ENCODE measurements at regions not wholly inside any gene's neighbourhood (a gene's known extent, or its start where the extent isn't known, plus 50 kb on each side); places are given as distances from the start of the nearest gene placed in this dataset.
"Not testable (repeated sequence)": the region's sequence is repeated elsewhere in the genome, so short reads cannot be mapped to it uniquely, and the experiment has no call there.

DNA sequence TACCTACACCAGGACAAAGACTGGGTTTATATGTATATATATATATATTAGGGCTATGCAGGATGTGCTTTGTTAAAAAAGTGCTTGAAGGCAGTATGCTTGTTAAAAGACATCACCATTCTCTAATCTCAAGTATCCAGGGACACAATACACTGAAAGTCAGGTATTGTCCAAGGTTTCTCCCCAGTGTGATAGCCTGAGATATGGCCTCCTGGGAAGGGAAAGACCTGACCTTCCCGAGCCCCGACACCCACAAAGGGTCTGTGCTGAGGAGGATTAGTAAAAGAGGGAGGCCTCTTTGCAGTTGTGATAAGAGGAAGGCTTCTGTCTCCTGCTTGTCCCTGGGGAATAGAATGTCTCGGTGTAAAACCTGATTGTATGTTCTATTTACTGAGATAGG, 156.9 kb downstream of the GPX5 start:
- Mint-ChIP-seq H3K9me3 (ENCODE audit: unreplicated experiment) (no peaks in the 10 kb centered on the region), H3K27me3 (ENCODE audit: unreplicated experiment) (no peaks in the 10 kb centered on the region), H3K4me1 (ENCODE audit: low read depth, unreplicated experiment) (peaks cover 12% of the 10 kb centered on the region), H3K4me3 (ENCODE audit: unreplicated experiment) (peak overlapping the region; percentile 22), H3K36me3 (ENCODE audit: unreplicated experiment) (no peaks in the 10 kb centered on the region), H3K27ac (ENCODE audit: unreplicated experiment) (no peak overlapping the region)
- DNase-seq, result no peak
- TF ChIP-seq, protein P1, sequence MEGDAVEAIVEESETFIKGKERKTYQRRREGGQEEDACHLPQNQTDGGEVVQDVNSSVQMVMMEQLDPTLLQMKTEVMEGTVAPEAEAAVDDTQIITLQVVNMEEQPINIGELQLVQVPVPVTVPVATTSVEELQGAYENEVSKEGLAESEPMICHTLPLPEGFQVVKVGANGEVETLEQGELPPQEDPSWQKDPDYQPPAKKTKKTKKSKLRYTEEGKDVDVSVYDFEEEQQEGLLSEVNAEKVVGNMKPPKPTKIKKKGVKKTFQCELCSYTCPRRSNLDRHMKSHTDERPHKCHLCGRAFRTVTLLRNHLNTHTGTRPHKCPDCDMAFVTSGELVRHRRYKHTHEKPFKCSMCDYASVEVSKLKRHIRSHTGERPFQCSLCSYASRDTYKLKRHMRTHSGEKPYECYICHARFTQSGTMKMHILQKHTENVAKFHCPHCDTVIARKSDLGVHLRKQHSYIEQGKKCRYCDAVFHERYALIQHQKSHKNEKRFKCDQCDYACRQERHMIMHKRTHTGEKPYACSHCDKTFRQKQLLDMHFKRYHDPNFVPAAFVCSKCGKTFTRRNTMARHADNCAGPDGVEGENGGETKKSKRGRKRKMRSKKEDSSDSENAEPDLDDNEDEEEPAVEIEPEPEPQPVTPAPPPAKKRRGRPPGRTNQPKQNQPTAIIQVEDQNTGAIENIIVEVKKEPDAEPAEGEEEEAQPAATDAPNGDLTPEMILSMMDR (IDR thresholded peaks at IDR 0.05; ENCODE audit: partially characterized antibody, unreplicated experiment), result no peak

- H3K36me3 Mint-ChIP-seq (ENCODE audit: unreplicated experiment); H3K27ac Mint-ChIP-seq (ENCODE audit: unreplicated experiment); H3K27me3 Mint-ChIP-seq (ENCODE audit: unreplicated experiment); H3K9me3 Mint-ChIP-seq (ENCODE audit: unreplicated experiment); DNase-seq: not testable (repeated sequence)
- H3K4me1 Mint-ChIP-seq (ENCODE audit: low read depth, unreplicated experiment), result peaks cover 17% of the 10 kb centered on the region
- H3K4me3 Mint-ChIP-seq (ENCODE audit: unreplicated experiment), result peak overlapping the region; percentile 39
Observed at GRCh38 chr6:28682956-28683685, 157.4 kb downstream of the GPX5 start.

DNA sequence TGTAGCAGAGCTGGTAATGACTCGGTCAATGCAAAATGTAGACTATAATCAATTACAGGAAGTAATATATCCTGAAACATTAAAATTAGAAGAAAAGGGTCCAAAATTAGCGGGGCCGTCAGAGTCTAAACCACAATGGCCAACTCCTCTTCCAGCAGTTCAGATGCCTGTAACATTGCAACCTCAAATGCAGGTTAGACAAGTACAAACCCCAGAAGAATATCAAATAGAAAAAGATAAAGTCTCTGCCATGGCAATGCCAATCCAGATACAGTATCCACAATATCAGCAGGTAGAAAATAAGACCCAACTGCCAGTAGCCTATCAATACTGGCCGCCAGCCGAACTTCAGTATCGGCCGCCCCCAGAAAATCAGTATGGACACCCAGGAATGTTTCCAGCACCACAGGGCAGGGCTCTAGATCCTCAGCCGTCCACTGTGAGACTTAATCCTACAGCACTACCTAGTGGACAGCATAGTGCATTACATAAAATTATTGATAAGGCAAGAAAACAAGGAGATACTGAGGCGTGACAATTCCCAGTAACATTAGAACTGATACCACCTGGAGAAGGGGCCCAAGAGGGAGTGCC, 158.4 kb downstream of the GPX5 start:
- peaks cover 19% of the 10 kb centered on the region for H3K4me1 Mint-ChIP-seq (ENCODE audit: low read depth, unreplicated experiment)
- H3K9me3 Mint-ChIP-seq (ENCODE audit: unreplicated experiment), result no peaks in the 10 kb centered on the region
- DNase-seq, result no peak
- TF ChIP-seq, protein P1 (IDR thresholded peaks at IDR 0.05; ENCODE audit: partially characterized antibody, unreplicated experiment), result peak; percentile 84
- H3K4me3 Mint-ChIP-seq (ENCODE audit: unreplicated experiment), result peak overlapping the region; percentile 40
- no peak overlapping the region for H3K27ac Mint-ChIP-seq (ENCODE audit: unreplicated experiment)
- no peaks in the 10 kb centered on the region for H3K27me3 Mint-ChIP-seq (ENCODE audit: unreplicated experiment)
- no peaks in the 10 kb centered on the region for H3K36me3 Mint-ChIP-seq (ENCODE audit: unreplicated experiment)

- not testable (repeated sequence) for H3K9me3 Mint-ChIP-seq (ENCODE audit: unreplicated experiment); DNase-seq; H3K36me3 Mint-ChIP-seq (ENCODE audit: unreplicated experiment); H3K4me3 Mint-ChIP-seq (ENCODE audit: unreplicated experiment); H3K27ac Mint-ChIP-seq (ENCODE audit: unreplicated experiment); H3K27me3 Mint-ChIP-seq (ENCODE audit: unreplicated experiment)
- peaks cover 19% of the 10 kb centered on the region for H3K4me1 Mint-ChIP-seq (ENCODE audit: low read depth, unreplicated experiment)
Observed at GRCh38 chr6:28685960-28686359, 160.3 kb downstream of the GPX5 start.

DNA sequence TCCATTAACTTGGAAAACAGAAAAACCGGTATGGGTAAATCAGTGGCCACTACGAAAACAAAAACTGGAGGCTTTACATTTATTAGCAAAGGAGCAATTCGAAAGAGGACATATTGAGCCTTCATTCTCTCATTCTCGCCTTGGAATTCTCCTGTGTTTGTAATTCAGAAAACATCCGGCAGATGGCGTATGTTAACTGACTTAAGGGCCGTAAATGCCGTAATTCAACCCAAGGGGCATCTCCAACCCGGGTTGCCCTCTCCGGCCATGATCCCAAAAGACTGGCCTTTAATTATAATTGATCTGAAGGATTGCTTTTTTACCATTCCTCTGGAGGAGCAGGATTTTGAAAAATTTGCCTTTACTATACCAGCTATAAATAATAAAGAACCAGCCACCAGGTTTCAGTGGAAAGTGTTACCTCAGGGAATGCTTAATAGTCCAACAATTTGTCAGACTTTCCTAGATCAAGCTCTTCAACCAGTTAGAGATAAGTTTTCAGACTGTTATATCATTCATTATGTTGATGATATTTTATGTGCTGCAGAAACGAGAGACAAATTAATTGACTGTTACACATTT, 160.9 kb downstream of the GPX5 start:
- not testable (repeated sequence) for H3K36me3 Mint-ChIP-seq (ENCODE audit: unreplicated experiment); H3K4me3 Mint-ChIP-seq (ENCODE audit: unreplicated experiment); H3K27ac Mint-ChIP-seq (ENCODE audit: unreplicated experiment); H3K9me3 Mint-ChIP-seq (ENCODE audit: unreplicated experiment); H3K27me3 Mint-ChIP-seq (ENCODE audit: unreplicated experiment)
- peaks cover 21% of the 10 kb centered on the region for H3K4me1 Mint-ChIP-seq (ENCODE audit: low read depth, unreplicated experiment)
- TF ChIP-seq, protein P1 (IDR thresholded peaks at IDR 0.05; ENCODE audit: partially characterized antibody, unreplicated experiment), result peak; percentile 89
- DNase-seq, result peak; percentile 38

DNA sequence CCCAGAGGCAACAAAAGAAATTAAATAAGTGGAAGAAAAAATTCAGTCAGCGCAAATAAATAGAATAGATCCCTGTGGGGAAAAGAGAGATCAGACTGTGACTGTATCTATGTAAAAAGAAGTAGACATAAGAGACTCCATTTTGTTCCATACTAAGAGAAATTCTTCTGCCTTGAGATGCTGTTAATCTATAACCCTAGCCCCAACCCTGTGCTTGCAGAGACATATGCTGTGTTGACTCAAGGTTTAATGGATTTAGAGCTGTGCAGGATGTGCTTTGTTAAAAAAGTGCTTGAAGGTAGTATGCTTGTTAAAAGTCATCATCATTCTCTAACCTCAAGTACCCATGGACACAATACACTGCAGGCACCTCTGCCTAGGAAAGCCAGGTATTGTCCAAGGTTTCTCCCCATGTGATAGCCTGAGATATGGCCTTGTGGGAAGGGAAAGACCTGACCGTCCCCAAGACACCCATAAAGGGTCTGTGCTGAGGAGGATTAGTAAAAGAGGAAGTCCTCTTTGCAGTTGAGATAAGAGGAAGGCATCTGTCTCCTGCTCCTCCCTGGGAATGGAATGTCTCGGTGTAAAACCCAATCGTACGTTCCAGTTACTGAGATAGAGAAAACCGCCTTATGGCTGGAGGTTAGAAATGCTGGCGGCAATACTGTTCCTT, 161.8 kb downstream of the GPX5 start:
- not testable (repeated sequence) for DNase-seq; H3K27me3 Mint-ChIP-seq (ENCODE audit: unreplicated experiment); H3K9me3 Mint-ChIP-seq (ENCODE audit: unreplicated experiment); H3K27ac Mint-ChIP-seq (ENCODE audit: unreplicated experiment); H3K36me3 Mint-ChIP-seq (ENCODE audit: unreplicated experiment)
- Mint-ChIP-seq H3K4me3 (ENCODE audit: unreplicated experiment) (peak overlapping the region; percentile 31), H3K4me1 (ENCODE audit: low read depth, unreplicated experiment) (peaks cover 26% of the 10 kb centered on the region)

- not testable (repeated sequence) for H3K36me3 Mint-ChIP-seq (ENCODE audit: unreplicated experiment); H3K4me3 Mint-ChIP-seq (ENCODE audit: unreplicated experiment); H3K27me3 Mint-ChIP-seq (ENCODE audit: unreplicated experiment); DNase-seq; H3K27ac Mint-ChIP-seq (ENCODE audit: unreplicated experiment)
- Mint-ChIP-seq H3K4me1 (ENCODE audit: low read depth, unreplicated experiment) (peaks cover 53% of the 10 kb centered on the region), H3K9me3 (ENCODE audit: unreplicated experiment) (peaks cover 20% of the 10 kb centered on the region)
Observed at GRCh38 chr6:28691991-28692390, 166.3 kb downstream of the GPX5 start.

Data from glutamatergic neuron (in vitro differentiated cells).